K562 (cell line): ENCODE measurements at regions not wholly inside any gene's neighbourhood (a gene's known extent, or its start where the extent isn't known, plus 50 kb on each side); places are given as distances from the start of the nearest gene placed in this dataset.
"Not testable (repeated sequence)": the region's sequence is repeated elsewhere in the genome, so short reads cannot be mapped to it uniquely, and the experiment has no call there.

ENCODE experiments used
- CEBPB ChIP-seq: fragments of 450-650 bp; IDR thresholded peaks from 2 replicates; pipeline ENCODE4 v1.6.1; 2016; ENCODE audit warnings: missing genetic modification characterization, missing compliant biosample characterization
- CTCF ChIP-seq, 3 experiments: IDR thresholded peaks in 2 of 3; conservative IDR thresholded peaks in 1 of 3; 2 replicates each; pipeline ENCODE4 v1.5.1; 2011 to 2012; ENCODE audit warnings: low read length in 3 of 3, mild to moderate bottlenecking in 3 of 3, control low read depth in 2 of 3, improper control_type of control experiment in 1 of 3, inconsistent platforms in 1 of 3, low read depth in 1 of 3, mixed read lengths in 1 of 3, moderate library complexity in 1 of 3; ENCODE audit not compliant: insufficient read depth in 2 of 3
- ELF1 ChIP-seq: fragments of 200-800 bp; sonication (Bioruptor generic); IDR thresholded peaks from 2 replicates; pipeline ENCODE4 v1.6.1; 2016; ENCODE audit warnings: missing genetic modification characterization, missing compliant biosample characterization
- HINFP ChIP-seq: fragments of 450-650 bp; conservative IDR thresholded peaks from 2 replicates; pipeline ENCODE4 v1.6.1; 2016; ENCODE audit warnings: missing genetic modification characterization, low read depth, mild to moderate bottlenecking, control low read depth, missing compliant biosample characterization
- JUND ChIP-seq, 2 experiments: IDR thresholded peaks; 2 replicates in 1 of 2; 3 replicates in 1 of 2; pipeline ENCODE4 v1.6.1; 2011; ENCODE audit warnings: borderline replicate concordance in 2 of 2, low read depth in 2 of 2, low read length in 2 of 2, improper control_type of control experiment in 1 of 2, missing biosample characterization in 1 of 2, missing genetic modification characterization in 1 of 2, missing genetic modification reagents in 1 of 2
- MCM5 ChIP-seq: fragments of 450-650 bp; IDR thresholded peaks from 2 replicates; pipeline ENCODE4 v1.6.1; 2016; ENCODE audit warnings: low read depth
- NR2F6 ChIP-seq: fragments of 450-650 bp; formaldehyde crosslinking; IDR thresholded peaks from 2 replicates; pipeline ENCODE4 v1.4.0; 2020; ENCODE audit warnings: mild to moderate bottlenecking
- SMAD4 ChIP-seq: fragments of 250-450 bp; sonication (Bioruptor Pico); conservative IDR thresholded peaks from 2 replicates; pipeline ENCODE4 v1.8.0; 2021; ENCODE audit warnings: inconsistent platforms, mild to moderate bottlenecking, moderate library complexity
- SREBF2 ChIP-seq: sonication (generic); formaldehyde crosslinking; IDR thresholded peaks from 2 replicates; pipeline ENCODE4 v1.4.0; 2020; ENCODE audit warnings: mild to moderate bottlenecking, missing genetic modification reagents

DNA sequence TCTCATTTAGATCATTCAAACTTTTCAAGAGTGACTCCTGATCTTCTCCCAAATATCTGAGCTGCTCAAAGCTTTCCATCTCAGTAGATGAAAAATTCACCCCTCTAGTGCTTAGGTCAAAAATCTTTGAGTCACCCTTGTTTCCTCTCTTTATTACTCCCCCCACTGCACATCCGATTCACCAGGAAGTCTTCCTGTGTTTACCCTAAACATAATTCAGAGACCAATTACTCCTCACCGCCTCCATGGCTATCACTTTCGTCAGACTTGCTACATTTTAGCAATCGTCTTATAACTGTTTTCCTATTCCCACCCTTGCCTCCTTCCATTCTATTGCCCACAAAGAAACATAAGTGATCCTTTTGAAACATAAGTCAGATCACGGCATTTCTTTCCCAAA lies 94.8 kb downstream of the SPDYE17 start:
- TF ChIP-seq MCM5; SMAD4 (CRISPR knock-in tag); JUND (IDR thresholded peaks at IDR 0.05; ENCODE audit: borderline replicate concordance, low read depth, low read length); JUND (tag; IDR thresholded peaks at IDR 0.05; ENCODE audit: borderline replicate concordance, low read depth, low read length); CTCF (IDR thresholded peaks at IDR 0.05 in 2 of 3, conservative IDR thresholded peaks at IDR 0.05 in 1 of 3; ENCODE audit: insufficient read depth in 2 of 3, low read depth in 1 of 3, low read length in 3 of 3); NR2F6 (CRISPR knock-in tag); SREBF2 (CRISPR knock-in tag); CEBPB; ELF1 (tag); HINFP (tag): not testable (repeated sequence)
